Esophagus (tissue), 2 donors: ENCODE measurements at regions not wholly inside any gene's neighbourhood (a gene's known extent, or its start where the extent isn't known, plus 50 kb on each side); places are given as distances from the start of the nearest gene placed in this dataset.

Source experiments
- H3K27ac ChIP-seq, 2 donors: one replicate each; pipeline ENCODE4 v1.5.1; 2013; ENCODE audit warnings: low read depth in 2 of 2, mild to moderate bottlenecking in 2 of 2, inconsistent platforms in 1 of 2, low read length in 1 of 2, moderate library complexity in 1 of 2
- H3K27me3 ChIP-seq, 2 donors: one replicate each; pipeline ENCODE4 v1.6.1; 2013; ENCODE audit warnings: low read length in 2 of 2, control low read depth in 1 of 2, mild to moderate bottlenecking in 1 of 2; ENCODE audit not compliant: insufficient read depth in 2 of 2, control insufficient read depth in 1 of 2
- H3K36me3 ChIP-seq, 2 donors: one replicate each; pipeline ENCODE4 v1.6.1; 2013; ENCODE audit warnings: low read length in 1 of 2; ENCODE audit not compliant: control insufficient read depth in 2 of 2, insufficient read depth in 2 of 2
- H3K4me1 ChIP-seq, 2 donors: one replicate each; pipeline ENCODE4 v1.6.1; 2013; ENCODE audit warnings: low read length in 1 of 2; ENCODE audit not compliant: control insufficient read depth in 2 of 2, insufficient read depth in 2 of 2
- H3K4me3 ChIP-seq, 2 donors: one replicate each; pipeline ENCODE4 v1.5.1; 2013; ENCODE audit warnings: low read length in 2 of 2, mild to moderate bottlenecking in 2 of 2, low read depth in 1 of 2, moderate library complexity in 1 of 2
- H3K9me3 ChIP-seq, 2 donors: one replicate each; pipeline ENCODE4 v1.6.1; 2013; ENCODE audit warnings: mild to moderate bottlenecking in 2 of 2, low read depth in 1 of 2, low read length in 1 of 2, moderate library complexity in 1 of 2; ENCODE audit not compliant: control insufficient read depth in 2 of 2, insufficient read depth in 1 of 2
- WGBS, 2 donors: extraction: QIAGEN DNeasy Blood & Tissue Kit; methylation state at CpG; one replicate each; pipeline ENCODE4 v1.1.7; 2013; 5-methylcytosine and 5-hydroxymethylcytosine counted together
- donor health status: healthy with polysubstance abuse.
- donor health status: Bipolar disorder and iron deficiency.

DNA sequence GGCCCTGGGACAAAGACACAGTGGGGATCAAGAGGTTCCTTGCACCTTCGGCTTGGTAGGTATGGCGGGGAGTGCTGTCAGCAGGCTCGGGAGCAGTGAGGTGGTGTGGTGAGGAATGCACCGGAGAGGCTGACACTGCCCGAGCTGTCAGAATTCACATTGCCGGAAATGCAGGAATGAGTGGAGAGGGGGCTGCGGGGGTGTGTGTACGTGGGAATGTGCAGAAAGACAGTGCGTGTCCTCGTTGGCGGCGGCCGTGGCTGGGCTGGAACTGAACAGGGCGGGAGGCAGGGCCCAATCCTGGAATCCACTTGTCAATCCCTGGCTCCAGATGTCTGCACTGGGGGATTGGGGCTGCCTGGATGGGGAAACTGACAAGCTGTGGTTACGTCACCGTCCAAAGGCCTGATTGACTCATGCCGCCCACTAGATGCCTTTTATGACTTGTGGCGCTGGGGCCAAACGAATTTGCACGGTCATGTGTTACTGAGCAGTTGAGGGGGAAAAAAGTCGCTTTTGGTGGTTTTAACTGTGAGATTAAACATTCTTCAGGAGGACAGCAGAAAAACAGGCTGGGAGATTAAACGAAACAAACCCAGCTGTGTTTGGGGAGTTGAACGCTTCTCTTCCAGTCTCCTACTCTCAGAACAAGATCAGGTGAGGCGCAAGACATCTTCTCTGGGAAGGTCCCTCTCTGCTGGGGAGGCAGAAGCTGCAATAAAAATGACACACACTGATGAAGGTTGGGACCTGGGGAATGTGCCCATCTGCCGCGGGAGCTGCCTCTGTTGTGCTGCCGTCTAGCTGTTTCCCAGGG, 189.4 kb upstream of the GLI2 start:
- Histone ChIP-seq H3K36me3 (no peaks in the 10 kb centered on the region), H3K9me3 (no peaks in the 10 kb centered on the region), H3K4me3 (no peak overlapping the region), H3K27ac (peak overlapping the region in 1 of 2 donors; percentile 22), H3K27me3 (no peaks in the 10 kb centered on the region), H3K4me1 (peaks cover 0 to 5% of the 10 kb centered on the region in 2 donors)
- WGBS, 2 donors, result 69 to 72% methylated on average over 27 of the region's 27 CpGs

DNA sequence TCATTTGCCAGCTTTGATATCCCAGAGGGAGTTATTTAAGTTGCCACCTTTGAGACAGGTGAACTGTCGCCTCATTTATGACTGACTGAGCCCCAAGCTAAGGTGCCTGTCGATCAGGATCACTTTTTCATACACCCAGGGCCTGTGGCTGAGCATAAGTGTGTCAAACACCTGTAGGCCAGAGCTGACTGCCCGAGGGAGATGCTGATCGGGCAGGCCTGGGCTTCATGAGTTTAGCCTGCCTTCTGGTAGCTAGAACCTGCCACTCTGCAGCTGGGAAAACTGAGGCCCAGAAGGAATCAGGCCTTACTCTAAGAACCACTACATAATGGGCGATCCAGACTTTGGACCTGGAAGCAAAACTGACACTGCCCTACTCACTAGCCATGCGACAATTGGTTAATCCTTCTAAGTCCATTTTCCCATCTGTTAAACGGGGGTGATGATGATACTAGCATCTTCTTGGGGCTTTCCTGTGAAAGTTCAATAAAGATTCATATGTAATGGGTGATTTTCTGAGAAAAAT, 188.7 kb upstream of the GLI2 start:
- H3K27ac ChIP-seq, result no peak overlapping the region
- no peaks in the 10 kb centered on the region for H3K36me3 ChIP-seq
- H3K27me3 ChIP-seq, result no peaks in the 10 kb centered on the region
- no peak overlapping the region for H3K4me3 ChIP-seq
- 83 to 90% methylated on average over 7 of the region's 7 CpGs for WGBS, 2 donors
- no peaks in the 10 kb centered on the region for H3K9me3 ChIP-seq
- peaks cover 0 to 3% of the 10 kb centered on the region in 2 donors for H3K4me1 ChIP-seq

DNA sequence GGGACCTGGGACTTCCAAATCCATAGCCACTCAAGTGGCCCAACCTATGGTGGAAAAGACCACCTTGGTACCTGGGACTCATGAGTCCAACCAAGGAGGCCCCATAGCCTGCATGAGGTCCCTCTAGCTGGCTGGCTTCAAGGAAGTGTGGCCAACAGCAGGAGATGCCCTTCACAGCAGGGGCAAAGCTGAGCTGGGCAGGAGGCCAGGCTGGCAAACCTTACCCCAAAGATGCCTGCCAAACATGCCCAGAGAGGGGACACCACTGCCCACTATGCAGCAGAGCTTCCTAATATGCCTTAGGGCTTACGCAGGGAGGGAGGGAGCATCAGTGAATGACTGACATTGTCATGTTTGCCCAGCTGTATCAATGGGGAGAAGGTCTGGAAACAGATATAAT, 188.0 kb upstream of the GLI2 start:
- no peaks in the 10 kb centered on the region for H3K9me3 ChIP-seq
- no peak overlapping the region for H3K27ac ChIP-seq
- WGBS, 2 donors, result 89 to 100% methylated on average over 1 of the region's 1 CpG
- H3K4me3 ChIP-seq, result no peak overlapping the region
- H3K27me3 ChIP-seq, result no peaks in the 10 kb centered on the region
- H3K36me3 ChIP-seq, result no peaks in the 10 kb centered on the region
- peaks cover 0 to 8% of the 10 kb centered on the region in 2 donors for H3K4me1 ChIP-seq

DNA sequence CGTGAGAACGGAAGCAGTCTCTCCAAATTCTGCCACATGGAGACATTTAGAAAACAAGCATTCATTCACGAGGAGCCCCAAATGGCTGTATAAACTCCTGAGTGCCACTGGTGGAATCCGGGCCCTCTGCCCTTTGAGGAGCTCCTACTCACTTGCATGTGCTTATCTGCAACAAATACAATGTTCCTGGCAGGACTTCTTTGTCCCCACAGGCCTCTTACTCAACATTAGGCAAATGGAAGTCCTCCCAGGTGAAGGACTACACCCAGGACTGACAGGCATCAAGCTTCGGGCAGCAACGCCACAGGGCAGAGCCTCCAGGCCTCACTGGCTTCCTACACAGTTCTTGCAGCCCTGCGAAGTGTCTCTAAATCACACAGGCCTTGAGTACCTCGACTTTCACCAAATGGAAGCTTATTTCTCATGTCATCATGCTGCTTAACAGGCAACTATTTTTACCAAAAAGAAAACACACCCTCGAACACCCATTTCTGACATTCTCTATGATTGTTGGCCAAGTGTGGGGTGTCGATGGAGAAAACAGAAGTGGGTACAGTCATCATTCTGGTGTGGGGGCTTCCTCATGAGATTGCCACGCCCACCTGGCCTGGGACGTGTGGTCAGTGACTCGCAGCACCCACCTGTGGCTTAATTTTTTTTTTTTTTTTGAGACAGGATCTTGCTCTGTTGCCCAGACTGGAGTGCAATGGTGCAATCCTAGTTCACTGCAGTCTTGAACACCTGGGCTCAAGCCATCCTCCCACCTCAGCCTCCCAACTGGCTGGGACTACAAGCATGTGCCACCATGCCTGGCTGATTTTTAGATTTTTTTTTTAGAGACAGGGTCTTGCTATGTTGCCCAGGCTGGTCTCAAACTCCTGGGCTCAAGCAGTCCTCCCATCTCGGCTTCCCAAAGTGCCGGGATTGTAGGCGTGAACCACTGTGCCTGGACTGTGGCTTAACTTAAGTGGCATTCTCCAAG, 186.8 kb upstream of the GLI2 start:
- H3K9me3 ChIP-seq, result no peaks in the 10 kb centered on the region
- H3K36me3 ChIP-seq, result no peaks in the 10 kb centered on the region
- no peaks in the 10 kb centered on the region for H3K27me3 ChIP-seq
- H3K4me1 ChIP-seq, result peaks cover 0 to 13% of the 10 kb centered on the region in 2 donors
- no peak overlapping the region for H3K4me3 ChIP-seq
- 87 to 88% methylated on average over 16 of the region's 16 CpGs for WGBS, 2 donors
- no peak overlapping the region for H3K27ac ChIP-seq

DNA sequence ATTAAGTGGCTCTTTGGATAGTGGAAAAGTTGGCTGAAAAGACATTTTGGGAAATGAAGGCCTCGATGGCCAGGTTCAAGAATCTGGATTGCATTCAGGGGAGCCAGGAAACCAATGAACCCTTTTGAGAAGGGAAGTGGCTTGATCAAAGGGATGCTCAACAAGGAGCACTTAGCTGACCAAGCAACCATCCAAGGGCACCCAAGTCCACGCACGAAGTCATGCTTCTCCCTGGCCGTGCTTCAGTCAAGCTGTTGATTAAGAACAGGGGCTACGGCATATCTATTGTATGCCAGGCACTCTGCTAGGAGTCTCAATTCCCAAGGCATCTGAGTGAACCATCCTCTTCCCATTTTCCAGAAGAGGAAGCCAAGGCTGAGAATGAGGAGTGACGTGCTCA, 185.8 kb upstream of the GLI2 start:
- Histone ChIP-seq H3K4me1 (peaks cover 0 to 13% of the 10 kb centered on the region in 2 donors), H3K4me3 (no peak overlapping the region), H3K9me3 (no peaks in the 10 kb centered on the region), H3K27me3 (no peaks in the 10 kb centered on the region), H3K36me3 (no peaks in the 10 kb centered on the region), H3K27ac (no peak overlapping the region)
- WGBS, 2 donors, result 80 to 81% methylated on average over 6 of the region's 6 CpGs

DNA sequence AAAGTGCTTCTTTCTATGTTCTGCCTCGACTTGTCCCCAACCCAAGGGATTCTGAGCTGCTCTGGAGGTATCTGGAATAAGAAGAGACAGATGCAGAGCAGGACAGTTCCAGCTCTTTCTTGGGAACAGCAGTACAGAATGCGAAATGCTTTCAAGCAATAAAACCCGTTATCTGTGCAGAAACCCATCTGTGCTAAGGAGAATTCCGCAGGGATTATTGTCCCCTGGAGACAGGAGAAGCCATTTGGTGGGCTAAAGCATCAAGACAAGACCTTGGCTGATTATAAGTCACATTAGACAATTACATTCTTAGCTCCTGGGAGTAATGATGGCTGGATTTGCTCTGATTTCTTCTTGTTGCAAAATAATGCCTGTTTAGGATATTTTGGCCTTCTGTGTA, 185.4 kb upstream of the GLI2 start:
- no peaks in the 10 kb centered on the region for H3K36me3 ChIP-seq
- H3K9me3 ChIP-seq, result no peaks in the 10 kb centered on the region
- H3K27ac ChIP-seq, result no peak overlapping the region
- H3K4me3 ChIP-seq, result no peak overlapping the region
- H3K4me1 ChIP-seq, result peaks cover 0 to 13% of the 10 kb centered on the region in 2 donors
- no peaks in the 10 kb centered on the region for H3K27me3 ChIP-seq
- 78 to 80% methylated on average over 4 of the region's 4 CpGs for WGBS, 2 donors

DNA sequence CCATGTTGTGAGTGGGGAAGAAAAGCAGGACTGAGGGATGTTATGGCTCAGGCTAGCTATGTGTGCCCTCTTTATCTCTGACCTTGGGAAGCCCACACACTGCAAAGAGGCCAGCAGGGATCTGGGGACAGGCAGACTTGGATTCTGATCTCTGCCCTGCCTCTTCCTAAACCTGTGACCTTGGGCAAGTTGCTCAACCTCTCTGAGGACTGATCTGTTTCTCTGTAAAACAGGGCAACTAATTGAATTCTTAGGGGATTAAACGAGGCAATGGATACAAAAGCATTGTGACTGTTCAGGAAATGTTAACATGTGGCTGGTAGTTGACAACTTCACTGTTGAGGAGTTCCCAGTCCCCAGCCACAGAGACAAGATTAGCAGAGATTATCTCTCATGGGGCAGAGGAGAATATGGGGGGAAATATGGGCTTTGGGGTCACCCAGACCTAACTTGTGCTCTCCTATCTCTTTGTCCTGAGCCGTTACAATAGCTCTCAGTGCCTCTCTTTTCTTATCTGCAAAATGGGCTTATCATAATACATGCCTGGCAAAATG, 184.7 kb upstream of the GLI2 start:
- H3K27me3 ChIP-seq, result no peaks in the 10 kb centered on the region
- peaks cover 0 to 13% of the 10 kb centered on the region in 2 donors for H3K4me1 ChIP-seq
- H3K27ac ChIP-seq, result no peak overlapping the region
- H3K9me3 ChIP-seq, result no peaks in the 10 kb centered on the region
- 52 to 57% methylated on average over 2 of the region's 2 CpGs for WGBS, 2 donors
- no peaks in the 10 kb centered on the region for H3K36me3 ChIP-seq
- no peak overlapping the region for H3K4me3 ChIP-seq

DNA sequence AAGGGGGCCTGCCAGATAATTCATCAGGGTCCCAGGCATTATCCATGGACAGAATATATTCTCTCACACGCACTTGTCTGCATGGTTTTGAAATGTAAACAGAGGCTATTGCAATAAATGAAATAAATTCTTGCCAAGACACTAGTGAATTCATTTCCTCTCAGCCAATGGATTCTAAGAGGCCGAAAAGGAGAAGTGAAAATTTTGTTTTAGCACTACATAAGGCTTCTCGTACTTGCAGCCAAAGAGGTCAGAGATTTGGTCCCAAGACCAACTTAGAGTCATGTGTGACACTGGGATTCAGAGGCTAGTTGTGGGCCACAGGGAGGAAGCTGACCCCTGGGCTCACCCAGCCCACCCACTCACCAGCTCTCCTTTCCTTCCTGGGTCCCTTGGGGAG, 184.1 kb upstream of the GLI2 start:
- no peak overlapping the region for H3K4me3 ChIP-seq
- no peaks in the 10 kb centered on the region for H3K36me3 ChIP-seq
- no peak overlapping the region for H3K27ac ChIP-seq
- no peaks in the 10 kb centered on the region for H3K27me3 ChIP-seq
- WGBS, 2 donors, result 34 to 41% methylated on average over 3 of the region's 3 CpGs
- no peaks in the 10 kb centered on the region for H3K9me3 ChIP-seq
- H3K4me1 ChIP-seq, result peaks cover 0 to 13% of the 10 kb centered on the region in 2 donors

DNA sequence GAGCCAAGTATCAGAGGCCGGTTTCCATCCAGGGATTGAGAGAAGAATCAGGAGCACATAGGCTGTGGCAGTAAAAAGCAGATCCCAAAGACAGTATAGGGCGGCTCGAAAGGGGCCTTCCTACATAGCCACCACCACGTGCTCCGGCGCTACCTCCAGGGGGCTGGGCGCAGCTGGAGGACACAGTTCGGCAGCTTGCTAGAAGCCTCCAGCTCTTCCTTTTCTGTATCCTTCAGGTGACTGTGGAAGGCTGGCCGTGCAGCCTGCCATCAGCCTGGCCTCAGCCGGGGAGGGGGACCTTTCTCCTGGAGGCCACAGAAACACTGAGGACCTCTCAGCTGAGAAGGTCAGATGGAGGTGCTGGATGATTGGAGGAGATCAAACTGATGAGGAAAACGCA, 183.6 kb upstream of the GLI2 start:
- H3K4me1 ChIP-seq, result peaks cover 0 to 13% of the 10 kb centered on the region in 2 donors
- H3K36me3 ChIP-seq, result no peaks in the 10 kb centered on the region
- no peak overlapping the region for H3K27ac ChIP-seq
- no peaks in the 10 kb centered on the region for H3K9me3 ChIP-seq
- no peak overlapping the region for H3K4me3 ChIP-seq
- H3K27me3 ChIP-seq, result no peaks in the 10 kb centered on the region
- 86 to 88% methylated on average over 11 of the region's 11 CpGs for WGBS, 2 donors
